HFFc6 (cell line): ENCODE measurements at regions not wholly inside any gene's neighbourhood (a gene's known extent, or its start where the extent isn't known, plus 50 kb on each side); places are given as distances from the start of the nearest gene placed in this dataset.

ENCODE experiments used
- DNase-seq: peaks from one replicate; pipeline ENCODE4 v3.0.0-alpha.2; 2018
- H3K27ac Mint-ChIP-seq: 2 replicates; pipeline ENCODE4 v1.8.0; 2020; ENCODE audit warnings: mild to moderate bottlenecking, mixed read lengths
- H3K27me3 Mint-ChIP-seq: 2 replicates; pipeline ENCODE4 v1.8.0; 2021; ENCODE audit warnings: mild to moderate bottlenecking, moderate library complexity, mixed read lengths; ENCODE audit not compliant: insufficient read depth
- H3K36me3 Mint-ChIP-seq: 2 replicates; pipeline ENCODE4 v1.8.0; 2021; ENCODE audit warnings: low read depth, mixed read lengths
- H3K4me1 Mint-ChIP-seq: 2 replicates; pipeline ENCODE4 v1.8.0; 2020; ENCODE audit warnings: low read depth, mixed read lengths
- H3K4me3 Mint-ChIP-seq: 2 replicates; pipeline ENCODE4 v1.8.0; 2020; ENCODE audit warnings: mild to moderate bottlenecking, moderate library complexity, mixed read lengths
- H3K9me3 Mint-ChIP-seq: 2 replicates; pipeline ENCODE4 v1.8.0; 2020; ENCODE audit warnings: mild to moderate bottlenecking, mixed read lengths
- TF ChIP-seq, protein P1 (sequence below): fragments of 200-600 bp; sonication (generic); IDR thresholded peaks from 2 replicates; pipeline ENCODE4 v1.5.0; 2021; ENCODE audit warnings: antibody characterized with exemption, mild to moderate bottlenecking

DNA sequence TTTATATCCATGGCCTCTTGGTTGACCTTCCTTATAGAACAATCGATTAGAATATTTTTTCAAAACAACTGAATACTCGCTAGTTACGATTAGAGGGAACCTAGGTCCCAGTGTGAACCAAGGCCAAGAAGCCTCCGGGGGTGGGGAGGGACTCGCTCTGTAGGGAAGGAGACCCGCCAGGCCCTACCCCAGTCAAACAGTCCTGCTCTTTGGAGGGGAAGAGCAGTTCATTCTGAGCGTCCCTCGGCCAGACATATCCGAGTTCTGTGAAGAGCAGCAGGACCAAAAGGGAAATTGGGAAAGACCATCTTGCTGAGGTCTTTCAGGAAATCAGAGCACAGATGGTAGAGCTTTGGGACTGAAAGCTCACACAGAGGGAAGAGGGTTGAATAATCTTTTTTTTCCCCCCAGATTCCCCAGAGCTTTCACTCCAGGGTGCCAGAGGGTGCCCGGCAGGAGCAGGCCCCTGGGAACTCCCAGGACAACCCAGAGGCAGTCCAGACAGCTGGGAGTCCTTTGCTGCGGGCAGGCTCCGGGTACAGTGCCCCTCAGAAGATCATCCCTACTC is 137.2 kb upstream of the HES1 start:
- DNase-seq = no peak
- Mint-ChIP-seq H3K27me3 (peaks cover 24% of the 10 kb centered on the region), H3K36me3 (no peaks in the 10 kb centered on the region), H3K4me3 (no peak overlapping the region), H3K27ac (no peak overlapping the region), H3K4me1 (peaks cover 12% of the 10 kb centered on the region), H3K9me3 (no peaks in the 10 kb centered on the region; the same call in 1 of the 2 replicates)
- TF ChIP-seq, protein P1, sequence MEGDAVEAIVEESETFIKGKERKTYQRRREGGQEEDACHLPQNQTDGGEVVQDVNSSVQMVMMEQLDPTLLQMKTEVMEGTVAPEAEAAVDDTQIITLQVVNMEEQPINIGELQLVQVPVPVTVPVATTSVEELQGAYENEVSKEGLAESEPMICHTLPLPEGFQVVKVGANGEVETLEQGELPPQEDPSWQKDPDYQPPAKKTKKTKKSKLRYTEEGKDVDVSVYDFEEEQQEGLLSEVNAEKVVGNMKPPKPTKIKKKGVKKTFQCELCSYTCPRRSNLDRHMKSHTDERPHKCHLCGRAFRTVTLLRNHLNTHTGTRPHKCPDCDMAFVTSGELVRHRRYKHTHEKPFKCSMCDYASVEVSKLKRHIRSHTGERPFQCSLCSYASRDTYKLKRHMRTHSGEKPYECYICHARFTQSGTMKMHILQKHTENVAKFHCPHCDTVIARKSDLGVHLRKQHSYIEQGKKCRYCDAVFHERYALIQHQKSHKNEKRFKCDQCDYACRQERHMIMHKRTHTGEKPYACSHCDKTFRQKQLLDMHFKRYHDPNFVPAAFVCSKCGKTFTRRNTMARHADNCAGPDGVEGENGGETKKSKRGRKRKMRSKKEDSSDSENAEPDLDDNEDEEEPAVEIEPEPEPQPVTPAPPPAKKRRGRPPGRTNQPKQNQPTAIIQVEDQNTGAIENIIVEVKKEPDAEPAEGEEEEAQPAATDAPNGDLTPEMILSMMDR = no peak

DNA sequence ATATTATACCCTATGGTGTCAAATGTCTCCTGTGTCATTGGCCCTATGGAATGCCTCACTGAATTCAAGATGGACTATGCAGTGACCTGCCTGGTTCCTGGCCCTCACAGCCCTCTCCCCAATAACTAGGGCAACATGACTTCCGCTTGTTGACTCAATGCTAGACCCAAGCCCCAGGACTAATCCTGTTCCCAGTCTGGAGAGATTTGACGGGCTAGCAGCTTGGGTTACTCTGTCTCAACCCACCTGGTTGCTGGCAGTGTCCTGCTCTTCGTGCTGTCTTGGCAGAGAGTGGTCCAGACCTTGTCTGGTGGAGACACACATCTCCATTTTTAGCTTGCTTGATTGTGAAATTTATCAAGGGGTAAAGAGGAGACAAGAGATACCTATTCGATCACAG is 135.8 kb upstream of the HES1 start:
- H3K4me3 Mint-ChIP-seq = no peak overlapping the region
- TF ChIP-seq, protein P1 = no peak
- no peaks in the 10 kb centered on the region for H3K36me3 Mint-ChIP-seq
- H3K4me1 Mint-ChIP-seq = peaks cover 20% of the 10 kb centered on the region
- peaks cover 13% of the 10 kb centered on the region for H3K27me3 Mint-ChIP-seq
- H3K27ac Mint-ChIP-seq = no peak overlapping the region
- H3K9me3 Mint-ChIP-seq = no peaks in the 10 kb centered on the region
- no peak for DNase-seq

DNA sequence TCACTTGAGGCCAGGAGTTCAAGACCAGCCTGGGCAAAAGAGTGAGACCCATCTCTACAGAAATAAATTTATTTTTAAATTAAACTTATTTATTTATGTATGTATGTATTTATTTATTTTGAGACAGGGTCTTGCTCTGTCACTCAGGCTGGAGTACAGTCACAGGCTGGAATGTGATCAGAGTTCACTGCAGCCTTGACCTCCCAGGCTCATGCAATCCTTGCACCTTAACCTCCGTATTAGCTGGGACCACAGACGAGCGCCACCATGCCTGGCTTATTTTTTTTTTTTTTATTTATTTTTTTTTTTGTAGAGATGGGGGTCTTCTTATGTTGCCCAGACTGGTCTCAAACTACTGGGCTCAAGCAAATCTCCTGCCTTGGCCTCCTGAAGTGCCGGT is 135.2 kb upstream of the HES1 start:
- TF ChIP-seq, protein P1 = no peak
- Mint-ChIP-seq H3K27me3 (peaks cover 10% of the 10 kb centered on the region), H3K4me3 (no peak overlapping the region), H3K9me3 (no peaks in the 10 kb centered on the region), H3K27ac (no peak overlapping the region), H3K36me3 (no peaks in the 10 kb centered on the region), H3K4me1 (peaks cover 20% of the 10 kb centered on the region)
- no peak for DNase-seq

DNA sequence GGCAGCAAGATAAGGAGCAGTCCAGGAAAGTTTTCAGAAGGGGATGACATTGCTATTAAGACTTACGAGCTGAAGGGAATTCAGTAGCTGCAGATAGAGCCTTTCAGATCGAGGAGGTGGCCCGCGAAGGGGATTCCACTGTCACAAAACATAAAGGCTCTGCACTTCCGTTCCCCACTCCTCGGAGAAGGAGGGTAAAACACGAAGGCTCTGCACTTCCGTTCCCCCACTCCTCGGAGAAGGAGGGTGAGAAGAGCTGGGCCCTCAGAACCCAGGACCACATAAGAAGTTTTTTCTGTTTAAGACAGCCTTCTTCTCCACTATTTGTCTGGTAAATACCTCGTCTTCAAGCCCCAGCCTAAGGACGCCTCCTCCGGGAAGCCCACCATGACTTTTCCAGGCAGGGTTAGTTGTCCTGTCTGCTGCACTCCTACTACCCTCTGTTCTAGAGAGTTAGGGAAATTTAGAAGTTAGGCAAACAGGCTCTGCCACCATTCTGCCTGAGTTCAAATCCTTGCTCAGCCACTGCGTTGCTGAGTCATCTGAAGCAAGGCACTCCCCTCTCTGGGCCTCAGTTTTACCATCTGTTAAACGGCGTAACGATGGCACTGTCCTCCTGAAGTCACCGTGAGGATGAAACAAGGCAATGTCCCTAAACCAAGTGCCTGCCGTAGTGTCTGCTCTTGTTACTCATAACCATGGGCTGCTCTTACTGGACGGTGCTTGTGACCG is 134.1 kb upstream of the HES1 start:
- H3K4me1 Mint-ChIP-seq = peaks cover 20% of the 10 kb centered on the region
- peaks cover 6% of the 10 kb centered on the region for H3K27me3 Mint-ChIP-seq
- no peaks in the 10 kb centered on the region for H3K9me3 Mint-ChIP-seq
- DNase-seq = no peak
- TF ChIP-seq, protein P1 = no peak
- H3K36me3 Mint-ChIP-seq = no peaks in the 10 kb centered on the region
- no peak overlapping the region for H3K27ac Mint-ChIP-seq
- no peak overlapping the region; the same call in 1 of the 2 replicates for H3K4me3 Mint-ChIP-seq

DNA sequence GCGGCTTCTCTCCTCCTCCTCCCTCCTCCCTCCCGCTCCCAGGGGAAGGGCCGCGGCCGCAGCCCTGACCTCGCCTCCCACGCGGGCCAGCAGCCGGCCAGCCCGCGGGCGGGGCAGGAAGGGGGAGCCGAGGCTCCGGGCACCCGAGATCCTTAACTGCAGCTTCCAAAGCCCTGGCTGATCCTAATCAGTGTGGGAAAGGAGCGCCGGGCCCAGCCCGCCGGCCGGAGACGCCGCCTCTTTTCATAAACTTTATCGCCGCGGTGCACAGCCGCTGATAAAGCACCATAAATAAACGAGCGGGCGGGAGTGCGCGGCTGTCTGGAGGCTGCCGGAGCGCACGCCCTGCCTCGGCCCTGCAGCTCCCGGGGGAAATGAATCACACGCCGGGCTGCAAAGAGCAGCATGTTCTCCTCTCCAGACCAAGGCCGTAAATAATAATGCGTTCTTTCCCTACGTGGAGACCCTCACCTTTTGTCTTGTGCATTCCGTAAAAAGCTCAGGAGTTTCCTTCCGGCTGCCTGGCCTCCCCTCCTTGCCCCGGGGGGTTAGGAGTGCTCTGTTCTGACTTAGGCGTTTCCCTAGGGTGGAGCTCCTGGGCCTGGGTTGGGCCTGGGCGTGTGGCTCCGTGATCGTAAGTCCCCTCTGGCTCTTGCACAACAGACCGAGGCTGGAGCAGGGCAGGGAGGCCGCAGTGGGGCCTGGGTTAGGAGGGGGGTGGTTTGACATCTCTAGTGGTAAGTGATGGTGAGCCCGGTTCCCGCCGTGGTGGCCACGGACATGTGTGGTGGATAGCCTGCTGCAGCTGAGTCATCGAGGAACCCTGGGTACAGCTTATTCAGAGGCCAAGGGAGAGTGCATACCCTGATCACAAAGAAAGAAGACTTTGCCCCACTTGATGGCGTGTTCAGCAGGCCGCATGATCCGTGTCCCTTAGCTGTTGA is 132.6 kb upstream of the HES1 start:
- Mint-ChIP-seq H3K9me3 (no peaks in the 10 kb centered on the region), H3K4me1 (peaks cover 20% of the 10 kb centered on the region), H3K36me3 (no peaks in the 10 kb centered on the region), H3K27ac (peak overlapping the region; percentile 86), H3K27me3 (no peaks in the 10 kb centered on the region; the same call in none of the 2 replicates), H3K4me3 (peak overlapping the region; percentile 84)
- peak; percentile 87 for DNase-seq
- TF ChIP-seq, protein P1 = no peak
